Ammon's horn (tissue), 1 donor: ENCODE measurements at regions not wholly inside any gene's neighbourhood (a gene's known extent, or its start where the extent isn't known, plus 50 kb on each side); places are given as distances from the start of the nearest gene placed in this dataset.
"Not testable (repeated sequence)": the region's sequence is repeated elsewhere in the genome, so short reads cannot be mapped to it uniquely, and the experiment has no call there.

Experiments used
- DNase-seq: peaks from one replicate; pipeline ENCODE4 v3.0.0-alpha.2; 2016; ENCODE audit warnings: low spot score

GRCh38 chr6:16949716-16950115, 152.1 kb upstream of the STMND1 start:
- no peak for DNase-seq

DNA sequence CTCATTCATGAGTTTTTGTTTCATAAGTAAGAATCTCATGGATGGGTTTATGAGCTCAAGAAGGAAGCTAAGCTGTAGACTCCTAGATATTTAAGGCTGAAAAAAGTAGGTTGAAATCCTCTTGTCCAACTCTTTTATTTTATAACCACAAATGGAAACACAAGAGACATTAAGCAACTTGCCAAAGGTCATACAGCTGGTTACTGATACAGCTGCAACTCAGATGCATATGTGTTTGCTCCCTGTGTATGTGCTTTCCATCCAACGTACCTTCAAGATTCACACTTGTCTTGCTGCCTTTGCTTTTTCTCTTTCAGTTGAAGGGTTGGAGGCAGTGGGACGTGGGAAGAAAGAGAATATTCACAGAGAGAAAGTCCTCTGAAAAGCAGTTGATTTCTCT, 153.5 kb upstream of the STMND1 start:
- DNase-seq, result no peak

GRCh38 chr6:16947375-16948015, 154.4 kb upstream of the STMND1 start:
- DNase-seq, result no peak

DNA sequence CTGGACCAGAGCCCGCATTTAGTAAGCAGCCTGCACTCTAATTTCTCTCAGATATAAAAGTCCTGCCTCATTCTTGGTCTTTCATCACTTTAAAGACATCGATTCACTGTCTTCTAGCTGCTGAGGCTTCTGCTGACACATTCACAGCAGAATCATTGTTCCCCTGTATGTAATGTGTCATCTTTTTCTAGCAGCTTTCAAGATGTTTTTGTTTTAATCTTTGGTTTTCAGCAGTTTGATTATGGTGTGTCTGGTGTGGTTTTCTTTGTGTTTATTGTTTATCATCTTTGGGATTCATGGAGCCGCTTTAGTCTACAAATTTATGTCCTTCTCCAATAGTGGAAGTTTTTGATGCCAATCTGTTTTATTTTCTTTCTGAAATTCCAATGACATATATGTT, 157.3 kb upstream of the STMND1 start:
- no peak for DNase-seq

GRCh38 chr6:16939839-16940238, 162.0 kb upstream of the STMND1 start:
- DNase-seq, result no peak

DNA sequence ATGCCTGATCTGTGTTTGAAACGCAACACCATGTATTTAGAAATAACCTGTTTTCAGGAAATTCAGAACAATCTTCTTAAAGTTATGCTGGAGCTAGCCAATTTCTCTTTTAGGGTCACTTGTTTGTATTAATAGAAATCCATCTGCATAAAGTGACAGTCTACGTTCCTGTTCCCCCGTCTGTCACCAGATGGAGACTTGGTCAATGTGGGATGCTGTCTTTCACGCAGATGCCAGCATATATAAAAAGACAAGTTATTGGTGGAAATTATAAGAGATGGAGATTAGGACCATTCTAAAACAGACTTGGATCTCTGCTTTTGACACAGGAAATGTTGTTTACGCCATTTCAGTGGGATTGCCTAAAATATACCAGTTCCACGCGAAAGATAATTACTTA, 162.5 kb upstream of the STMND1 start:
- no peak for DNase-seq

DNA sequence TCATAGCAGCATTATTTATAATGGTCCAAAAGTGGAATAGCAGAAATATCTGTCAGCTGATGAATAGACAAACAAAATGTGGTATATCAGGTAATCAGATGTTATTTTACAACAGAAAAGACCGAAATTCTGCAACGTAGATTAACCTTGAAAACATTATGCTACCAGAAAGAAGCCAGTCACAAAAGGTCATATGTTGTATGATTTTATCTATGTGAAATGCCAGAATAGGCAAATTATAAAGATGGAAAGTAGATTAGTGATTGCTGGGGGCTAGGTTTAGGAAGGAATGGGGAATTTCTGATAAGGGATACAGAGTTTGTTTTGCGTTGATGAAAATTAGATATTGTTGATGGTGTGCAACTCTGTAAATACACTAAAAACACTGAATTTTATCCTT, 165.0 kb upstream of the STMND1 start:
- no peak for DNase-seq

DNA sequence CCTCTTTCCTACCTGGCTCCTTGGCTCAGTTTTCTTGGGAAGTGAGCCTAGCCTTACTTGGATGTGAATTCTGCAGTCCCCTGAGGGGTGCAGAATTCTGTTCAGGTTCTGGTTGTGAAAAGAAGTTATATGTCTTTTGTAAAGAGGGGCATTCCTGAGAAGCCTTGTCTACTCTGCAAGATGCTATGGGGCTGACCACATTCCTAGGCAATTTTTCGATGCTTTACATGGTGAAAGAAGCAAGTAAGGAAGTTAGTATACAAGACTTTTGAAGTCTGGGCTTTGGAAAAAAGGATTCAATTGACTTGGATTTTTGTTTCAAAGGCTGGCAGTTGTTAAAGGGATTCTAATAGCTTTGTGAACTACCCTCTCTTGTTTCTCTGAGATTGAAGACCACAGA, 167.9 kb upstream of the STMND1 start:
- no peak for DNase-seq

DNA sequence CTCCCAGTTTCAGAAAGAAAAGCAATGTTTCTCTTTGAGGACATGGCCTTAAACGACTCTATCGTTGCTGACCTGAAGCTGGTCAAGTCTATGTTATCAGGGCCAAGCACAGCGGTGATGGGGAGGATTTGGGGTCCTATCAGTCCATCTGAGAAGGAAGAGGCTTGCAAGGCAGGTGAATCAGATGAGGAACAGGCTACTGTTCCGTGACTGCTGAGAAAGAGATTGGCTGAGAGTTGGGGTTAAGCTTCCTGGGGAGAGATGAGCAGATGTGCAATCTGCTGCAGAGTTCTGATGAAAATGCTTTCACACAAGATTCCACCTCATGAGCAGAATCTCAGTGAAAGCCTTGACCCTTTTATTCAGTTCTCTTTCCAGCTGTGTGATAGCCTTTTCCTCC, 168.3 kb upstream of the STMND1 start:
- no peak for DNase-seq

- no peak for DNase-seq
Measured at GRCh38 chr6:16932920-16933319, 168.9 kb upstream of the STMND1 start.

DNA sequence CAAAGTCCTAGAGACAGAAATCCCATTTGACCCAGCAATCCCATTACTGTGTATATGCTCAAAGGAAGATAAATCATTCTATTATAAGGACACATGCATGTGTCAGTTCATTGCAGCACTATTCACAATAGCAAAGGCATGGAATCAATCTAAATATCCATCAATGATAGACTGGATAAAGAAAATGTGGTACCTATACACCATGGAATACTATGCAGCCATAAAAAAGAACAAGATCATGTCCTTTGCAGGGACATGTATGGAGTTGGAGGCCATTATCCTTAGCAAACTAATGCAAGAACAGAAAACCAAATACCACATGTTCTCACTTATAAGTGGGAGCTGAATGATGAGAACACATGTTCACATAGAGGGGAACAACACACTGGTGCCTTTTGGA, 169.8 kb upstream of the ATXN1 start:
- not testable (repeated sequence) for DNase-seq

DNA sequence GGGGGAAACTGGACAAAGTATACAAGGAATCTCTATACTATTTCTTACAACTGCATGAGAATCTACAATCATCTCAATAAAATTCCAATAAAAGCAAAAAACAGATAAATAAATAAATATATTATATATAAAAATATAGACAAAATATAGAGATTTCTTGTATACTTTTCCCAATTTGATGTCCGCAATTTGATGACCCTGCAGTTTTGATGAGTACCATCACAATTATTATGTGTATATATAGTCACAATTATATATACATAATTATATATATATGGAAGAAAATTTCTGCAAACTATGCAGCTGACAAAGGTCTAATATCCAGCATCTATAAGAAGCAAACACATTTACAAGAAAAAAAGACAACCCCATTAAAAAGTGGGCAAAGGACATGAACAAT, 169.2 kb upstream of the ATXN1 start:
- no peak for DNase-seq

- no peak for DNase-seq
Measured at GRCh38 chr6:16929809-16930208, 168.5 kb upstream of the ATXN1 start.

DNA sequence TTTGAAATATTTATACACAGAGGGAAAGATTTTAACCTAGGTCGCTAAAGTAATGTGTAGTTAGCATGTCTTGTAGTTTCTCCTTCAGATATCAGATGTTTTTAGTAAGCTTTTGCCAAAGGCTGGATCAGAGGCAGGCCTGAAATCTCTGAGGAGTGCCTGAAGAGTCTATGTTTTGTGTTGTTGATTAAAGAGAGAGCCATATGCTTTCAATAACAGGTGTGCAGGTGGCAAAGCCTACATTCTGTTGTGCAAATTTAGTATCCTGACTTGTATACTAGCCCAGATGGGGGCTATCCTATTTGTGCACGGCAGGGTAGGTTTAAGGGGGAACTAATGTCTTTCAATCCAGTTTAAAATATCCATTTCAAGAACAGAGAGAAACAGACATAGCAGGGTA, 167.1 kb upstream of the ATXN1 start:
- DNase-seq, result no peak

DNA sequence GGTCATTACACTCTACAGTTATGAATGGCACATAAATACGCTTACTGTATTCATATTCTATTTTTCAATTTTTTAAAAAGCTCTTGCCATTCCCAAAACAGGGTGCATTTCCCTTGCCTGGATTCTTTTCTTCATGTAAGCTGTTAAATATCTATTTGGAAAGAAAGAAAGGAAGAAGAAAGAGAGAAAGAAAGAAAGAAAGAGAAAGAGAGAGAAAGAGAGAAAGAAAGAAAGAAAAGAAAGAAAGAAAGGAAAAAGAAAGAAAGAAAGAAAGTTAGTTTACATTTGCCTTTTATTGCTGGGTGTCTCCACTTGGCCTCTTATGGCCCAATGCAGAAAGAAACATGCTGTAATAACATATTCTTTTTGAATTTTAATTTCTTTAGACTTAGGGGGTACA, 165.9 kb upstream of the ATXN1 start:
- DNase-seq, result no peak

- DNase-seq, result no peak
Measured at GRCh38 chr6:16925461-16925860, 164.2 kb upstream of the ATXN1 start.

DNA sequence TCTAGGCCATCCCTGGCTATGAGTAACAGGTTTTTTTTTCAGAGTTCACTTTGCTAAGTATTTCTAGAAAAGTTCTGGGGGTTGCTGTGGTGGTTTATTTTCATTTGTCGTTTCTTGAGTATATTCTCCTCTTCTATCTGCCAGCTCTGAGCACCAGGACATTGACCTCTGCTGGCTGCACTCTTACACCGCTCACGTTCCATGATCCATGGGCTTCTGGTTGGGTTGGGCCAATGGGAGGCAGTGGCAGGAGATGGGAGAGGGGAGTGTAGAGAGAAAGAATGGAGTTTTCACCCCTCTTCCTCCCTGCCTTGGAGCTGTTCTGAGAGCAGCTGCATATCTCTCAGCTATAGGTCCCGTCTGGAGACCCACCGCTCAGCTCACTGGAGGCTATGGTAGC, 161.0 kb upstream of the ATXN1 start:
- no peak for DNase-seq

- no peak for DNase-seq
Measured at GRCh38 chr6:16921399-16922110, 160.3 kb upstream of the ATXN1 start.

- DNase-seq, result no peak
Measured at GRCh38 chr6:16918586-16918985, 157.3 kb upstream of the ATXN1 start.

DNA sequence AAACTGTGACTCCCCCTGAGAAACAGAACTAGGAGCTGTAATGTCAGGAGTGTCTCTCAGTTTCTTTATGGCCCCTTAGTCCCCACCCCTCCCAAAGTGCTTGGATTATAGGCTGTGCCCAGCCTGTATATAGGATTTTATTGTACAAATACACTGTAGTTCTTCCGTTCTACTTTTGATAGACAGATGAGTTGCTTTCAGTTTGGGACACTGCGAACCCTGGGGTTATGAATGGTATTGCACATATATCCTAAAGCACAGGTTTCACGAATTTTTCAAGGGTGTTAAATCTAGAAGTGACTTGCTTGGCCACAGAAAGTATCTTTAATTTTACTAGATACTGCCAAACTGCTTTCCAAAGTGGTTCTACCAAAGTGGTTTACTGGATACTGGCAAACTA, 152.9 kb upstream of the ATXN1 start:
- no peak for DNase-seq

- DNase-seq, result no peak
Measured at GRCh38 chr6:16912756-16913155, 151.5 kb upstream of the ATXN1 start.

- no peak for DNase-seq
Measured at GRCh38 chr6:16911088-16911487, 149.8 kb upstream of the ATXN1 start.

DNA sequence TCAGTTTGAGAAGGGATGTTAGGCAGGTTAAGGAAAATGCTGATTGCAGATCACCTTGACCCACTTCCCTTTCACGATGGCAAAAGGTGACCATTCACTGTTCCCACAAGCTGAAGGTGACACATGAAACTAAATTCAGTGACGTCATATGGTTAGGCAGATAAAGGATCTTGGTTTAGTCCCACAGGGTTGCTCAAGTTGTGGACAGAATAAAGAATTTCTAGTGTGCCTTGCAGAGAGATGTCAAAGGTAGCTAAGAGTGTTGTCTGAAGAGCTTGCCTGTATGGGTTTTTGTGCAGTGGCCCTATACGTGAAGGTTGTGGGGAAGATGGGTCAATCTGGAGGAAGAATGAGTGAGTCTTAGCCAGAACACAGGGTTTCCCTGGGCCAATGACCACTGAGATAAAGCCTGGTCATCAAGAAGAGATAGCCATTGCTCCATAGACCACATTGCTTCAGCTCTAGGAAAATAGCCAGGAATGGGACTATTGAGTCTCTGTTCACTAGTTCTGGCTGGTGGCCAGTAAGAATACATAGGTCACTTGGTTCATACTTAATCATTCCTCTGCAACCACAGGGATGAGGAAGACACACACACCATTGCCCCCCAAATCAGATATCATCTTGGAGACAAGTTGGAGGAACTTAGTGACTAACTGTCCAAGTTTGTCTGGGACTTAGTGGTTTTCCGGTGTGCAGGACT, 148.5 kb upstream of the ATXN1 start:
- no peak for DNase-seq

DNA sequence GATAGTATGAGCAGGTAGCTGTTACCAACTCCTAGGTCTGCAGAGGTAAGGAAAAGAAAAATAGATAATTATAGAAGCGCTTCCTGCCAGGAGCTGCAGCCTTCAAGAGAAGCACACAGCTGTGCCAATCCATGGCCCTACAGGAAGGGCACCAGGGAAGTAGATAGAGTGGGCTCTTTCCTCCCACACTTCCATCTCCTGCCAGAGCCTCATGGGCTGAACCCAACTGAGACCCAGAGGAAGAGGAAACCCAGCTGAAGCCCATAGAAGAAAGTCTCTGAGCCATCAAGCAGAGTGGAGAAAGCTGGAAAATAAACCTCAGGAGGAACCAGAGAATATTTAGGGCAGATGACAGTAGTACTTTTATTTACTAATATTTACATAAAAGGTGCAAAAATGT, 146.7 kb upstream of the ATXN1 start:
- DNase-seq, result no peak
